SK-N-SH treated with all-trans-retinoic acid at 6 μM for 48 hours (cell line): ENCODE measurements at regions not wholly inside any gene's neighbourhood (a gene's known extent, or its start where the extent isn't known, plus 50 kb on each side); places are given as distances from the start of the nearest gene placed in this dataset.

ENCODE experiments used
- ATAC-seq: fragments of 200-7000 bp; cut with Tn5 transposase; 3 replicates; pipeline ENCODE4 v1.9.1; 2020; ENCODE audit warnings: mild to moderate bottlenecking, moderate library complexity
- BACH2 ChIP-seq: fragments of 250-450 bp; sonication (Bioruptor Pico); IDR thresholded peaks from 2 replicates; pipeline ENCODE4 v1.9.0; 2021; ENCODE audit warnings: mild to moderate bottlenecking, borderline replicate concordance
- CREB5 ChIP-seq: fragments of 250-450 bp; sonication (Bioruptor Pico); IDR thresholded peaks from 2 replicates; pipeline ENCODE4 v1.5.1; 2020; ENCODE audit warnings: low read depth, mild to moderate bottlenecking, moderate library complexity
- ESRRG ChIP-seq: fragments of 250-450 bp; sonication (Bioruptor Pico); IDR thresholded peaks from 2 replicates; pipeline ENCODE4 v1.6.1; 2021; ENCODE audit warnings: mild to moderate bottlenecking
- ISL1 ChIP-seq: fragments of 250-450 bp; sonication (Bioruptor Pico); IDR thresholded peaks from 2 replicates; pipeline ENCODE4 v2.1.2; 2022; ENCODE audit warnings: mild to moderate bottlenecking, moderate library complexity
- OSR1 ChIP-seq: fragments of 250-450 bp; sonication (Bioruptor Pico); IDR thresholded peaks from 2 replicates; pipeline ENCODE4 v1.8.0; 2022; ENCODE audit warnings: moderate library complexity, mild to moderate bottlenecking, inconsistent platforms
- PATZ1 ChIP-seq: fragments of 250-450 bp; sonication (Bioruptor Pico); IDR thresholded peaks from 2 replicates; pipeline ENCODE4 v1.8.0; 2020; ENCODE audit warnings: mild to moderate bottlenecking, moderate library complexity, borderline replicate concordance
- POU6F1 ChIP-seq: fragments of 250-450 bp; sonication (Bioruptor Pico); IDR thresholded peaks from 2 replicates; pipeline ENCODE4 v1.8.0; 2021; ENCODE audit warnings: low read depth, mild to moderate bottlenecking, moderate library complexity, borderline replicate concordance
- PPARA ChIP-seq: fragments of 250-450 bp; sonication (Bioruptor Pico); IDR thresholded peaks from 2 replicates; pipeline ENCODE4 v1.5.0; 2020; ENCODE audit warnings: mild to moderate bottlenecking, borderline replicate concordance
- SNAI2 ChIP-seq: fragments of 250-450 bp; sonication (Bioruptor Pico); IDR thresholded peaks from 2 replicates; pipeline ENCODE4 v1.5.0; 2020; ENCODE audit warnings: mild to moderate bottlenecking, moderate library complexity
- TCF4 ChIP-seq: fragments of 250-450 bp; sonication (Bioruptor Pico); IDR thresholded peaks from 2 replicates; pipeline ENCODE4 v1.8.0; 2021; ENCODE audit warnings: mild to moderate bottlenecking, moderate library complexity, borderline replicate concordance
- ZC3H10 ChIP-seq: fragments of 250-450 bp; sonication (Bioruptor Pico); IDR thresholded peaks from 2 replicates; pipeline ENCODE4 v1.5.1; 2021; ENCODE audit warnings: mild to moderate bottlenecking, moderate library complexity
- ZFP30 ChIP-seq: fragments of 450-650 bp; formaldehyde crosslinking; IDR thresholded peaks from 2 replicates; pipeline ENCODE4 v1.5.0; 2022; ENCODE audit warnings: mild to moderate bottlenecking, moderate library complexity
- ZNF565 ChIP-seq: fragments of 450-650 bp; formaldehyde crosslinking; conservative IDR thresholded peaks from 2 replicates; pipeline ENCODE4 v1.5.0; 2020; ENCODE audit warnings: low read depth, mild to moderate bottlenecking, moderate library complexity
- ZNF70 ChIP-seq: fragments of 450-650 bp; formaldehyde crosslinking; IDR thresholded peaks from 2 replicates; pipeline ENCODE4 v1.5.0; 2020; ENCODE audit warnings: mild to moderate bottlenecking, moderate library complexity
- ZNF8 ChIP-seq: fragments of 450-650 bp; formaldehyde crosslinking; IDR thresholded peaks from 2 replicates; pipeline ENCODE4 v1.5.0; 2020; ENCODE audit warnings: mild to moderate bottlenecking, moderate library complexity

GRCh38 chr5:124808842-124809268 is 62.4 kb upstream of the ZNF608 start:
- no peak for ATAC-seq

GRCh38 chr5:124810396-124811006 is 64.1 kb upstream of the ZNF608 start:
- no peak for ATAC-seq
- TF ChIP-seq ZFP30 (CRISPR knock-in tag) (no peak), CREB5 (CRISPR knock-in tag) (no peak), SNAI2 (no peak), ZNF8 (CRISPR knock-in tag) (no peak), ZNF565 (no peak)

More at GRCh38 chr5:124808842-124809268, 62.4 kb upstream of the ZNF608 start:
- TF ChIP-seq BACH2 (CRISPR knock-in tag), result no peak
- no peak for TF ChIP-seq ESRRG
- TF ChIP-seq CREB5 (CRISPR knock-in tag), result no peak
- no peak for TF ChIP-seq PATZ1 (CRISPR knock-in tag)

- ATAC-seq, result no peak
- no peak for TF ChIP-seq ISL1 (CRISPR knock-in tag)
- TF ChIP-seq ZNF70 (CRISPR knock-in tag), result no peak
- no peak for TF ChIP-seq CREB5 (CRISPR knock-in tag)
- no peak for TF ChIP-seq POU6F1 (CRISPR knock-in tag)
- no peak for TF ChIP-seq ZFP30 (CRISPR knock-in tag)
- no peak for TF ChIP-seq PPARA (CRISPR knock-in tag)
- TF ChIP-seq OSR1 (CRISPR knock-in tag), result no peak
- TF ChIP-seq TCF4 (CRISPR knock-in tag), result no peak
- no peak for TF ChIP-seq ZNF565
- TF ChIP-seq PATZ1 (CRISPR knock-in tag), result no peak
- TF ChIP-seq BACH2 (CRISPR knock-in tag), result no peak
These were observed 66.4 kb upstream of the ZNF608 start for GRCh38 chr5:124812771-124813358.

GRCh38 chr5:124816381-124816780 is 69.9 kb upstream of the ZNF608 start:
- TF ChIP-seq ZC3H10 (CRISPR knock-in tag) (no peak), ISL1 (CRISPR knock-in tag) (peak; percentile 63), PATZ1 (CRISPR knock-in tag) (no peak)
- ATAC-seq, result no peak
